Mucosa of stomach (tissue), 1 donor: ENCODE measurements at regions not wholly inside any gene's neighbourhood (a gene's known extent, or its start where the extent isn't known, plus 50 kb on each side); places are given as distances from the start of the nearest gene placed in this dataset.

Experiments used
- H3K27me3 ChIP-seq: one replicate; pipeline ENCODE4 v1.7.0; 2013; ENCODE audit warnings: mild to moderate bottlenecking, low read length; ENCODE audit not compliant: control insufficient read depth, insufficient read depth
- H3K36me3 ChIP-seq: one replicate; pipeline ENCODE4 v1.7.0; 2013; ENCODE audit warnings: low read length; ENCODE audit not compliant: control insufficient read depth, insufficient read depth
- H3K4me1 ChIP-seq: one replicate; pipeline ENCODE4 v1.7.0; 2013; ENCODE audit warnings: mild to moderate bottlenecking, low read length; ENCODE audit not compliant: control insufficient read depth, insufficient read depth
- H3K4me3 ChIP-seq: one replicate; pipeline ENCODE4 v1.7.0; 2013; ENCODE audit warnings: low read length
- H3K9ac ChIP-seq: one replicate; pipeline ENCODE4 v1.7.0; 2013; ENCODE audit warnings: mild to moderate bottlenecking, low read length, moderate library complexity
- H3K9me3 ChIP-seq: one replicate; pipeline ENCODE4 v1.7.0; 2013; ENCODE audit warnings: mild to moderate bottlenecking, low read length, moderate library complexity; ENCODE audit not compliant: control insufficient read depth
- donor health status: Pancreatic carcinoma.

GRCh38 chr2:8101614-8102277 is 580.1 kb upstream of the ID2 start:
- Histone ChIP-seq H3K36me3 (no peaks in the 10 kb centered on the region), H3K9me3 (no peaks in the 10 kb centered on the region), H3K4me1 (peaks cover 15% of the 10 kb centered on the region), H3K9ac (no peak overlapping the region), H3K27me3 (peaks cover 53% of the 10 kb centered on the region), H3K4me3 (no peak overlapping the region)

- H3K4me3 ChIP-seq: no peak overlapping the region
- peaks cover 60% of the 10 kb centered on the region for H3K27me3 ChIP-seq
- H3K9ac ChIP-seq: no peak overlapping the region
- peaks cover 15% of the 10 kb centered on the region for H3K4me1 ChIP-seq
- no peaks in the 10 kb centered on the region for H3K9me3 ChIP-seq
- H3K36me3 ChIP-seq: no peaks in the 10 kb centered on the region
Observed at GRCh38 chr2:8102470-8102869, 579.4 kb upstream of the ID2 start.

GRCh38 chr2:8103085-8103708 is 578.7 kb upstream of the ID2 start:
- no peak overlapping the region for H3K9ac ChIP-seq
- peaks cover 67% of the 10 kb centered on the region for H3K27me3 ChIP-seq
- no peaks in the 10 kb centered on the region for H3K9me3 ChIP-seq
- no peak overlapping the region for H3K4me3 ChIP-seq
- H3K4me1 ChIP-seq: peaks cover 15% of the 10 kb centered on the region
- H3K36me3 ChIP-seq: no peaks in the 10 kb centered on the region

GRCh38 chr2:8107150-8107549 is 574.7 kb upstream of the ID2 start:
- Histone ChIP-seq H3K9ac (no peak overlapping the region), H3K27me3 (peaks cover 68% of the 10 kb centered on the region), H3K36me3 (no peaks in the 10 kb centered on the region), H3K4me3 (no peak overlapping the region), H3K9me3 (no peaks in the 10 kb centered on the region), H3K4me1 (peaks cover 15% of the 10 kb centered on the region)

GRCh38 chr2:8107621-8108378 is 574.1 kb upstream of the ID2 start:
- H3K9ac ChIP-seq: no peak overlapping the region
- no peak overlapping the region for H3K4me3 ChIP-seq
- peaks cover 66% of the 10 kb centered on the region for H3K27me3 ChIP-seq
- H3K9me3 ChIP-seq: no peaks in the 10 kb centered on the region
- H3K4me1 ChIP-seq: peaks cover 15% of the 10 kb centered on the region
- no peaks in the 10 kb centered on the region for H3K36me3 ChIP-seq

GRCh38 chr2:8110716-8111115 is 571.1 kb upstream of the ID2 start:
- no peaks in the 10 kb centered on the region for H3K4me1 ChIP-seq
- H3K36me3 ChIP-seq: no peaks in the 10 kb centered on the region
- no peaks in the 10 kb centered on the region for H3K9me3 ChIP-seq
- no peak overlapping the region for H3K4me3 ChIP-seq
- H3K9ac ChIP-seq: no peak overlapping the region
- H3K27me3 ChIP-seq: peaks cover 66% of the 10 kb centered on the region

GRCh38 chr2:8111193-8111592 is 570.7 kb upstream of the ID2 start:
- Histone ChIP-seq H3K9me3 (no peaks in the 10 kb centered on the region), H3K27me3 (peaks cover 61% of the 10 kb centered on the region), H3K4me1 (no peaks in the 10 kb centered on the region), H3K9ac (no peak overlapping the region), H3K36me3 (no peaks in the 10 kb centered on the region), H3K4me3 (no peak overlapping the region)

GRCh38 chr2:8115456-8115855 is 566.4 kb upstream of the ID2 start:
- Histone ChIP-seq H3K4me1 (peaks cover 9% of the 10 kb centered on the region), H3K36me3 (no peaks in the 10 kb centered on the region), H3K27me3 (peaks cover 56% of the 10 kb centered on the region), H3K4me3 (no peak overlapping the region), H3K9me3 (no peaks in the 10 kb centered on the region), H3K9ac (no peak overlapping the region)

- H3K36me3 ChIP-seq: no peaks in the 10 kb centered on the region
- H3K4me3 ChIP-seq: no peak overlapping the region
- peaks cover 9% of the 10 kb centered on the region for H3K4me1 ChIP-seq
Observed at GRCh38 chr2:8115966-8116365, 565.9 kb upstream of the ID2 start.

GRCh38 chr2:8116661-8117060 is 565.2 kb upstream of the ID2 start:
- Histone ChIP-seq H3K9me3 (no peaks in the 10 kb centered on the region), H3K27me3 (peaks cover 59% of the 10 kb centered on the region), H3K4me1 (peaks cover 9% of the 10 kb centered on the region), H3K36me3 (no peaks in the 10 kb centered on the region), H3K4me3 (no peak overlapping the region), H3K9ac (no peak overlapping the region)

More at GRCh38 chr2:8115966-8116365, 565.9 kb upstream of the ID2 start:
- peaks cover 55% of the 10 kb centered on the region for H3K27me3 ChIP-seq
- no peaks in the 10 kb centered on the region for H3K9me3 ChIP-seq
- H3K9ac ChIP-seq: no peak overlapping the region

GRCh38 chr2:8118940-8119781 is 562.7 kb upstream of the ID2 start:
- H3K9ac ChIP-seq: no peak overlapping the region
- no peaks in the 10 kb centered on the region for H3K9me3 ChIP-seq
- H3K4me3 ChIP-seq: no peak overlapping the region
- peaks cover 9% of the 10 kb centered on the region for H3K4me1 ChIP-seq
- H3K36me3 ChIP-seq: no peaks in the 10 kb centered on the region
- H3K27me3 ChIP-seq: peaks cover 53% of the 10 kb centered on the region
